OCI-LY7 (cell line): ENCODE measurements at regions not wholly inside any gene's neighbourhood (a gene's known extent, or its start where the extent isn't known, plus 50 kb on each side); places are given as distances from the start of the nearest gene placed in this dataset.

Experiments
- BruUV-seq: library from RNA; stranded (reverse); fragments of 400-500 nt; replicated peaks from 2 replicates; lab custom pipeline; 2021; lab: Mats Ljungman, UMichigan
- CTCF ChIA-PET: fragments of 300-600 bp; sonication (Branson Sonifier 250); formaldehyde crosslinking; loops from one replicate; lab custom pipeline; 2022; ENCODE audit warnings: antibody characterized with exemption; ENCODE audit not compliant: unreplicated experiment; lab: Charles Lee
- POLR2A ChIA-PET: fragments of 300-600 bp; sonication (Branson Sonifier 250); formaldehyde crosslinking; loops from one replicate; lab custom pipeline; 2022; ENCODE audit warnings: antibody characterized with exemption; lab: Charles Lee
- DNase-seq: peaks from one replicate; pipeline ENCODE4 v3.0.0-alpha.2; 2015; ENCODE audit warnings: low spot score
- H2AFZ ChIP-seq: fragments of 200-600 bp; sonication (generic), shearing (Covaris generic); 2 replicates; pipeline ENCODE4 v1.6.1; 2014; ENCODE audit warnings: mild to moderate bottlenecking, antibody characterized with exemption, low read length, moderate library complexity
- H3K27ac ChIP-seq: fragments of 200-600 bp; sonication (generic); 2 replicates; pipeline ENCODE4 v1.5.1; 2014; ENCODE audit warnings: mixed run types, low read depth, mild to moderate bottlenecking, moderate library complexity, low read length, inconsistent platforms; ENCODE audit not compliant: poor library complexity, severe bottlenecking
- H3K36me3 ChIP-seq: fragments of 200-600 bp; sonication (generic); 2 replicates; pipeline ENCODE4 v1.6.1; 2014; ENCODE audit warnings: mild to moderate bottlenecking, antibody characterized with exemption, low read length, moderate library complexity, mixed read lengths; ENCODE audit not compliant: insufficient read depth
- H3K4me1 ChIP-seq: fragments of 200-600 bp; sonication (generic); 2 replicates; pipeline ENCODE4 v1.5.1; 2014; ENCODE audit warnings: mild to moderate bottlenecking, low read length; ENCODE audit not compliant: insufficient read depth, poor library complexity, severe bottlenecking
- H3K4me2 ChIP-seq: fragments of 200-600 bp; sonication (generic); 2 replicates; pipeline ENCODE4 v1.6.1; 2014; ENCODE audit warnings: mild to moderate bottlenecking, low read length
- H3K4me3 ChIP-seq: fragments of 200-600 bp; sonication (generic); 2 replicates; pipeline ENCODE4 v1.5.1; 2014; ENCODE audit warnings: mild to moderate bottlenecking, low read depth, low read length; ENCODE audit not compliant: poor library complexity, severe bottlenecking
- H3K79me2 ChIP-seq: fragments of 200-600 bp; sonication (generic); 2 replicates; pipeline ENCODE4 v1.6.1; 2016; ENCODE audit warnings: low read depth, mild to moderate bottlenecking, low read length, moderate library complexity, mixed read lengths; ENCODE audit not compliant: insufficient read depth
- H3K9me2 ChIP-seq: fragments of 200-600 bp; sonication (generic); 2 replicates; pipeline ENCODE4 v1.6.1; 2016; ENCODE audit warnings: mild to moderate bottlenecking, low read length, mixed read lengths; ENCODE audit not compliant: insufficient read depth
- H3K9me3 ChIP-seq: fragments of 200-600 bp; sonication (generic); 2 replicates; pipeline ENCODE4 v1.6.1; 2014; ENCODE audit warnings: mild to moderate bottlenecking, mixed run types, low read length, mixed read lengths
- H4K20me1 ChIP-seq: fragments of 200-600 bp; sonication (generic); 2 replicates; pipeline ENCODE4 v1.6.1; 2014; ENCODE audit warnings: mild to moderate bottlenecking, antibody characterized with exemption, low read length, moderate library complexity, mixed read lengths; ENCODE audit not compliant: insufficient read depth
- EZH2phosphoT487 ChIP-seq: fragments of 200-600 bp; sonication (generic); IDR thresholded peaks from 2 replicates; pipeline ENCODE4 v1.6.1; 2018; ENCODE audit warnings: low read depth, borderline replicate concordance, mild to moderate bottlenecking, mixed run types, antibody characterized with exemption, low read length, moderate library complexity, mixed read lengths
- intact Hi-C: fragments of 100-400 bp; cut with micrococcal nuclease; formaldehyde crosslinking; loops from one replicate; pipeline ENCODE4 v1.10.0; 2022; ENCODE audit not compliant: unreplicated experiment
- TF ChIP-seq, protein P1 (sequence below): fragments of 200-600 bp; sonication (generic); conservative IDR thresholded peaks from 2 replicates; pipeline ENCODE4 v1.5.1; 2014; ENCODE audit warnings: mild to moderate bottlenecking, antibody characterized with exemption, low read length, moderate library complexity, mixed read lengths

DNA sequence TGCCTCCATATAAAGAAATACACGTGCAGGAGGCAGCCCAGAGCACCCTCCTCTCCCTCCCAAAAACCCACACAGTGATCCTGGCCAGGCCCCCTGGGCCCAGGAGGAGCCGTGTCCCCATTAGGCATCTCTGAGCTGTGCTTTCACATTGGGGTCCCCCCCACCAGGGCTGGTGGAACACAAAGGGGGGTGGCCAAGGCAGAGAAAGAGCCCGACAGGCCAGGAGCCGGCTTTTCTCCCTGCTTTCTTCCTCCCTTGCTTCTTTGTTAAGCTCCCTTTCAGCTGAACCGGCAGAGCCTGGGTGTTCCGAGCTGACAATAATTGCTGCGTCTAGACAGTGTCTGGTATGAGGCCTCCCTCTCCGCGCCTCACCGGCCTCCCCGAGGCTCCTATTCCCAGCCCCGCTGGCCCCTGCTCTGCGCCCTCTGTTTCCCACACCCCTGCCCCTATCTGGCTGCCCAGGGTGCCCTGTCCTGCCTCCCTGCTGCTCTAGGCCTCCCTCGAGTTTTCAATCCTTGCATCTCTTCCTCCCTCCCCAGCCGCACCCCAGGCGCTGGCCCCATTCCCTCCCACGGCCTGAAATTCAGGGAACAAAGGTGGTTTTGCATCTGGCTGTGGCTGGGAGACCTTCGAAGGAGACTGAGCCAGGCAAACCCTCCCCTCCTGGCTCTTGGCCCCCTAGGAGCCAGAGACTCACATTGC is 120.6 kb downstream of the C9orf50 start:
- H3K4me2 ChIP-seq = no peak overlapping the region
- CTCF ChIA-PET = no interaction called here
- no peak overlapping the region for H2AFZ ChIP-seq
- no TSS peak for BruUV-seq
- POLR2A ChIA-PET = no interaction called here
- H3K27ac ChIP-seq = no peak overlapping the region
- H3K9me3 ChIP-seq = no peaks in the 10 kb centered on the region
- no peaks in the 10 kb centered on the region for H3K9me2 ChIP-seq
- H3K79me2 ChIP-seq = no peaks in the 10 kb centered on the region
- TF ChIP-seq, protein P1, sequence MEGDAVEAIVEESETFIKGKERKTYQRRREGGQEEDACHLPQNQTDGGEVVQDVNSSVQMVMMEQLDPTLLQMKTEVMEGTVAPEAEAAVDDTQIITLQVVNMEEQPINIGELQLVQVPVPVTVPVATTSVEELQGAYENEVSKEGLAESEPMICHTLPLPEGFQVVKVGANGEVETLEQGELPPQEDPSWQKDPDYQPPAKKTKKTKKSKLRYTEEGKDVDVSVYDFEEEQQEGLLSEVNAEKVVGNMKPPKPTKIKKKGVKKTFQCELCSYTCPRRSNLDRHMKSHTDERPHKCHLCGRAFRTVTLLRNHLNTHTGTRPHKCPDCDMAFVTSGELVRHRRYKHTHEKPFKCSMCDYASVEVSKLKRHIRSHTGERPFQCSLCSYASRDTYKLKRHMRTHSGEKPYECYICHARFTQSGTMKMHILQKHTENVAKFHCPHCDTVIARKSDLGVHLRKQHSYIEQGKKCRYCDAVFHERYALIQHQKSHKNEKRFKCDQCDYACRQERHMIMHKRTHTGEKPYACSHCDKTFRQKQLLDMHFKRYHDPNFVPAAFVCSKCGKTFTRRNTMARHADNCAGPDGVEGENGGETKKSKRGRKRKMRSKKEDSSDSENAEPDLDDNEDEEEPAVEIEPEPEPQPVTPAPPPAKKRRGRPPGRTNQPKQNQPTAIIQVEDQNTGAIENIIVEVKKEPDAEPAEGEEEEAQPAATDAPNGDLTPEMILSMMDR = no peak
- no peak for TF ChIP-seq EZH2phosphoT487
- DNase-seq = no peak
- no peaks in the 10 kb centered on the region for H4K20me1 ChIP-seq
- peaks cover 8% of the 10 kb centered on the region for H3K4me1 ChIP-seq
- H3K4me3 ChIP-seq = no peak overlapping the region
- H3K36me3 ChIP-seq = no peaks in the 10 kb centered on the region
- intact Hi-C loops = no loop called here

DNA sequence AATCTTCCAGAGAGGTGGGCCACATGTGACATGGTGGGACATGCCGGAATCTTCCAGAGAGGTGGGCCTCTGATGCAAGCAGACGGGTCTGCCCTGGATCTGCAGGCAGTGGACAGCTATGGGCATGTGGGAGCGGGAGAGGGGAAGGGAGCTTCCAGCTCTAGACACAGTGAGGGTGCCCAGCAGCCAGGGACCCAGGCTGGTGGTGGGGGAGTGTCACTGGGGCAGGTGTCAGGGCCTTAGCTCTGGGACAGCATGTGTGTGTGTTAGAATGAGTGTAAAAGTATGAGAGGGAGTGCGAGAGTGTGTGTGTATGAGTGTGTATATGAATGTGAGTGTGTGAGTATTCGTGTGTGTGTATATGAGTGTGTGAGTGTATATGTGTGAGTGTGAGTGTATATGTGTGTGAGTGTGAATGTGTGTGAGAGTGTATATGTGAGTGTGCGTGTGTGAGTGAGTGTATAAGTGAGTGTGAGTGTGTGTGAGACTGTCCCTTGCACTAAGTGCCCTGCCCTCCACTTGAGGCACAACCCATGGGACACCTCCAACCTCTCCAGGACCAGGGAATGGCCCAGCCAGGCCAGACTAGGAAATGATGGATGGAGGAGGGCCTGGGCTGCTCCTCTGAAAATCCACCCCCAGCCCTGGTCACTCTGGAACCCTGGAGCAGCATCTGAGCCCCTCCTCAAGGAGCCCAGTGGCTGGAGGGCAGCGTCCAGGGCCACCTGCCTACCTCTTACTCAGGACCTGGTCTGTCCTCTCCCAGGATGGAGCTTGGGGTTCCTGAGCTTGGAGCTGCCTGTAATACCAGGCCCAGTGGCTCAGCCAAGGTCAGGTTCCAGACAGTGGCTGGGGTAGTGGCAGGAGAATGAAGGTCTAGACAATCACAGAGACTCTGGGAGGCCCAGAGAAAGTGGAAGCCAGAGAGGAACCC is 122.2 kb downstream of the C9orf50 start:
- POLR2A ChIA-PET = no interaction called here
- H2AFZ ChIP-seq = no peak overlapping the region
- H3K79me2 ChIP-seq = no peaks in the 10 kb centered on the region
- DNase-seq = no peak
- intact Hi-C loops = loop anchor here (10.0 kb wide), 1 partner anchor 324 kb away; the partner anchor contains the start of gene IER5L
- no peaks in the 10 kb centered on the region for H3K9me2 ChIP-seq
- no peak overlapping the region for H3K4me2 ChIP-seq
- CTCF ChIA-PET = no interaction called here
- H3K36me3 ChIP-seq = no peaks in the 10 kb centered on the region
- BruUV-seq = no TSS peak
- no peaks in the 10 kb centered on the region for H4K20me1 ChIP-seq
- TF ChIP-seq, protein P1 = no peak
- peaks cover 8% of the 10 kb centered on the region for H3K4me1 ChIP-seq
- no peak overlapping the region for H3K4me3 ChIP-seq
- no peaks in the 10 kb centered on the region for H3K9me3 ChIP-seq
- H3K27ac ChIP-seq = no peak overlapping the region
